Ovary (tissue), 7 donors: ENCODE measurements at regions not wholly inside any gene's neighbourhood (a gene's known extent, or its start where the extent isn't known, plus 50 kb on each side); places are given as distances from the start of the nearest gene placed in this dataset.

Experiments used
- DNase-seq, 5 donors: peaks; one replicate each; pipeline ENCODE4 v3.0.0-alpha.2; 2019 to 2020
- H3K27ac ChIP-seq, 2 donors: fragments of 200-600 bp; one replicate each; pipeline versions ENCODE4 v1.5.1 to v1.8.0; 2019 to 2022
- H3K27me3 ChIP-seq: fragments of 200-600 bp; one replicate; pipeline ENCODE4 v1.8.0; 2022
- H3K36me3 ChIP-seq: fragments of 200-600 bp; sonication (generic); one replicate; pipeline ENCODE4 v1.5.1; 2019
- H3K4me1 ChIP-seq: one replicate; pipeline ENCODE4 v1.8.1; 2013; ENCODE audit warnings: mild to moderate bottlenecking, moderate library complexity; ENCODE audit not compliant: insufficient read depth
- H3K4me3 ChIP-seq: fragments of 200-600 bp; sonication (generic); one replicate; pipeline ENCODE4 v1.5.1; 2017
- H3K9me3 ChIP-seq, 2 donors: fragments of 200-600 bp in 1 of 2; sonication (generic) in 1 of 2; one replicate each; pipeline versions ENCODE4 v1.5.1 to v1.8.1; 2013 to 2019; ENCODE audit warnings: mild to moderate bottlenecking in 1 of 2, moderate library complexity in 1 of 2
- EP300 ChIP-seq: sonication (generic); formaldehyde crosslinking; IDR thresholded peaks from one replicate; pipeline ENCODE4 v1.6.1; 2017; ENCODE audit warnings: antibody characterized with exemption
- POLR2A ChIP-seq: fragments of 450-650 bp; IDR thresholded peaks from one replicate; pipeline ENCODE4 v1.6.1; 2017; ENCODE audit warnings: antibody characterized with exemption, mild to moderate bottlenecking, moderate library complexity
- WGBS, 3 donors: extraction: QIAGEN DNeasy Blood & Tissue Kit in 1 of 3; methylation state at CpG; one replicate each; pipeline versions ENCODE4 v1.1.5 to v1.1.7; 2013 to 2017; 5-methylcytosine and 5-hydroxymethylcytosine counted together
- intact Hi-C, 4 donors: fragments of 100-400 bp; cut with DNase I; formaldehyde crosslinking; loops; one replicate each; pipeline versions ENCODE4 v1.11.0 to v1.15.1; 2022 to 2023
- TF ChIP-seq, protein P1 (sequence below), 3 donors: fragments of 450-650 bp in 2 of 3; fragments of 200-600 bp in 1 of 3; IDR thresholded peaks; one replicate each; pipeline versions ENCODE4 v1.5.1 to v1.8.0; 2016 to 2022; ENCODE audit warnings: antibody characterized with exemption in 3 of 3, mild to moderate bottlenecking in 1 of 3
- donor health status: DM: no; HTN: no; CAD: no; lungs with moderate emphysema.
- donor health status: DM: no; HTN: no; CAD: no.
- donor health status: Bipolar disorder and iron deficiency.
- donor health status: DM: no; HTN: no; CAD: no.
- donor health status: DM: yes; HTN: yes; CAD: no.

- no peak overlapping the region for H3K4me3 ChIP-seq
- WGBS, 3 donors: 44 to 57% (median 47%) methylated on average over 4 of the region's 4 CpGs
- H3K9me3 ChIP-seq: no peaks in the 10 kb centered on the region
- TF ChIP-seq EP300 (no peak), POLR2A (no peak)
- TF ChIP-seq, protein P1, sequence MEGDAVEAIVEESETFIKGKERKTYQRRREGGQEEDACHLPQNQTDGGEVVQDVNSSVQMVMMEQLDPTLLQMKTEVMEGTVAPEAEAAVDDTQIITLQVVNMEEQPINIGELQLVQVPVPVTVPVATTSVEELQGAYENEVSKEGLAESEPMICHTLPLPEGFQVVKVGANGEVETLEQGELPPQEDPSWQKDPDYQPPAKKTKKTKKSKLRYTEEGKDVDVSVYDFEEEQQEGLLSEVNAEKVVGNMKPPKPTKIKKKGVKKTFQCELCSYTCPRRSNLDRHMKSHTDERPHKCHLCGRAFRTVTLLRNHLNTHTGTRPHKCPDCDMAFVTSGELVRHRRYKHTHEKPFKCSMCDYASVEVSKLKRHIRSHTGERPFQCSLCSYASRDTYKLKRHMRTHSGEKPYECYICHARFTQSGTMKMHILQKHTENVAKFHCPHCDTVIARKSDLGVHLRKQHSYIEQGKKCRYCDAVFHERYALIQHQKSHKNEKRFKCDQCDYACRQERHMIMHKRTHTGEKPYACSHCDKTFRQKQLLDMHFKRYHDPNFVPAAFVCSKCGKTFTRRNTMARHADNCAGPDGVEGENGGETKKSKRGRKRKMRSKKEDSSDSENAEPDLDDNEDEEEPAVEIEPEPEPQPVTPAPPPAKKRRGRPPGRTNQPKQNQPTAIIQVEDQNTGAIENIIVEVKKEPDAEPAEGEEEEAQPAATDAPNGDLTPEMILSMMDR (IDR thresholded peaks at IDR 0.05): no peak
- H3K27ac ChIP-seq: no peak overlapping the region
- H3K4me1 ChIP-seq: no peaks in the 10 kb centered on the region
- intact Hi-C loops: no loop called here
- H3K27me3 ChIP-seq: no peaks in the 10 kb centered on the region
- no peaks in the 10 kb centered on the region for H3K36me3 ChIP-seq
- DNase-seq: no peak
These were observed 1017.6 kb downstream of the SORCS3 start for GRCh38 chr10:105658696-105659095.

- DNase-seq: no peak
- no peaks in the 10 kb centered on the region for H3K36me3 ChIP-seq
- H3K27ac ChIP-seq: no peak overlapping the region
- no peak overlapping the region for H3K4me3 ChIP-seq
- no peaks in the 10 kb centered on the region for H3K27me3 ChIP-seq
- intact Hi-C loops: no loop called here
- no peaks in the 10 kb centered on the region for H3K9me3 ChIP-seq
- TF ChIP-seq, protein P1 (IDR thresholded peaks at IDR 0.05): no peak
- TF ChIP-seq EP300 (no peak), POLR2A (no peak)
- no peaks in the 10 kb centered on the region for H3K4me1 ChIP-seq
These were observed 1015.8 kb downstream of the SORCS3 start for GRCh38 chr10:105656856-105657255.

GRCh38 chr10:105650306-105650705, 1009.2 kb downstream of the SORCS3 start:
- Histone ChIP-seq H3K36me3 (no peaks in the 10 kb centered on the region), H3K27me3 (no peaks in the 10 kb centered on the region), H3K4me1 (no peaks in the 10 kb centered on the region), H3K4me3 (no peak overlapping the region), H3K27ac (no peak overlapping the region), H3K9me3 (no peaks in the 10 kb centered on the region)
- whole genome bisulfite sequencing, 3 donors: 67 to 76% (median 73%) methylated on average over 3 of the region's 3 CpGs
- DNase-seq: no peak
- intact Hi-C loops: no loop called here
- no peak for TF ChIP-seq POLR2A
- TF ChIP-seq, protein P1 (IDR thresholded peaks at IDR 0.05): no peak
- no peak for TF ChIP-seq EP300

GRCh38 chr10:105647354-105647753, 1006.3 kb downstream of the SORCS3 start:
- DNase-seq: no peak
- no peak overlapping the region for H3K4me3 ChIP-seq
- 40 to 59% (median 42%) methylated on average over 1 of the region's 1 CpG for WGBS, 3 donors
- no peaks in the 10 kb centered on the region for H3K4me1 ChIP-seq
- H3K9me3 ChIP-seq: no peaks in the 10 kb centered on the region
- no peaks in the 10 kb centered on the region for H3K27me3 ChIP-seq
- H3K27ac ChIP-seq: no peak overlapping the region
- H3K36me3 ChIP-seq: no peaks in the 10 kb centered on the region
- intact Hi-C loops: no loop called here
- TF ChIP-seq EP300 (no peak), POLR2A (no peak)
- TF ChIP-seq, protein P1 (IDR thresholded peaks at IDR 0.05): no peak

DNA sequence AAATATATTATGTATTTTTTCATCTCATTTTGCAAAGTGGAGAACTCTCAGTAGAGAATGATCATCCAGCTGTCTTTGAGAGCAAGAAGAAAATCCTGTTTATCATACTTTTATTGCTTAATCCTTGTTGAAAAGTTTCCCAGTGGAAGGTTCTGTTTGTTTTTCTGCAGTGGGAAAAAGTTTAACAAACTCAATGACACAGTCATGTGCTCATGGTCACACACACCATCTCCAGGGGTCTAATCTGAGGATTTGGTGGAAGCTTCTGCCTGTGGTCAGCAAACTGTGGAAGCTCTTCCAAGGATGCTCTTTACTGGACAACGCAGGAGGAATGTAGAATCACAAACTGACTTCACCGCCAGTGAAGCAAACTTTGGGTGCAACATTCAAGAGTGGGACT, 1003.9 kb downstream of the SORCS3 start:
- 75 to 82% (median 81%) methylated on average over 2 of the region's 2 CpGs for WGBS, 3 donors
- H3K36me3 ChIP-seq: no peaks in the 10 kb centered on the region
- no peak for TF ChIP-seq EP300
- TF ChIP-seq, protein P1 (IDR thresholded peaks at IDR 0.05): no peak
- no peak for TF ChIP-seq POLR2A
- H3K9me3 ChIP-seq: no peaks in the 10 kb centered on the region
- no peak overlapping the region for H3K27ac ChIP-seq
- intact Hi-C loops: no loop called here
- H3K27me3 ChIP-seq: no peaks in the 10 kb centered on the region
- DNase-seq: no peak
- H3K4me1 ChIP-seq: no peaks in the 10 kb centered on the region
- H3K4me3 ChIP-seq: no peak overlapping the region
